Prostate gland (tissue), 2 donors: ENCODE measurements at regions not wholly inside any gene's neighbourhood (a gene's known extent, or its start where the extent isn't known, plus 50 kb on each side); places are given as distances from the start of the nearest gene placed in this dataset.

Experiments used
- POLR2A ChIP-seq: fragments of 450-650 bp; IDR thresholded peaks from one replicate; pipeline ENCODE4 v1.6.1; 2016; ENCODE audit warnings: antibody characterized with exemption, mild to moderate bottlenecking
- TF ChIP-seq, protein P1 (sequence below), 4 experiments: fragments of 200-600 bp in 2 of 4; fragments of 450-650 bp in 2 of 4; sonication (generic) in 2 of 4; IDR thresholded peaks; 1 replicate in 3 of 4; 2 replicates in 1 of 4; pipeline ENCODE4 v1.5.1; 2016 to 2019; ENCODE audit warnings: antibody characterized with exemption in 4 of 4, mild to moderate bottlenecking in 2 of 4, moderate library complexity in 2 of 4

DNA sequence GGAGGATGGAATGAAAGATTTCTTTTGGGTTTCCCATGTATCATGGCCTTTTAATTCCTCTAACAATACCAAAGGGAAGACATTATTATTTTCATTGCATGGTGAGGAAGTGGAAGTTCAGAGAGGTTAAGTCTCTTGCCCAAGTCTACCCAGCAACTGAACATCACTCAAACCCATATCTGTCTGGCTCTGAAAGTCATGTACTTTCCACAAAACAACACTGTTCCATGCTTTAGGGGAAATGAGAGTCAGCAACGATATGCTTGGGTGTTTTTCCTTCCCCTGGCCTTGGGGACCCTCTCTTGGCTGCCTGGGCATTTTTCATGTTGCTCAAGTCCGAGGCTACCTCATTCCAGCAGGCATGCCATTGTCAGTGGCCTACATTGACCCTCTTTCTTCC, 118.8 kb downstream of the ADTRP start:
- TF ChIP-seq, protein P1, sequence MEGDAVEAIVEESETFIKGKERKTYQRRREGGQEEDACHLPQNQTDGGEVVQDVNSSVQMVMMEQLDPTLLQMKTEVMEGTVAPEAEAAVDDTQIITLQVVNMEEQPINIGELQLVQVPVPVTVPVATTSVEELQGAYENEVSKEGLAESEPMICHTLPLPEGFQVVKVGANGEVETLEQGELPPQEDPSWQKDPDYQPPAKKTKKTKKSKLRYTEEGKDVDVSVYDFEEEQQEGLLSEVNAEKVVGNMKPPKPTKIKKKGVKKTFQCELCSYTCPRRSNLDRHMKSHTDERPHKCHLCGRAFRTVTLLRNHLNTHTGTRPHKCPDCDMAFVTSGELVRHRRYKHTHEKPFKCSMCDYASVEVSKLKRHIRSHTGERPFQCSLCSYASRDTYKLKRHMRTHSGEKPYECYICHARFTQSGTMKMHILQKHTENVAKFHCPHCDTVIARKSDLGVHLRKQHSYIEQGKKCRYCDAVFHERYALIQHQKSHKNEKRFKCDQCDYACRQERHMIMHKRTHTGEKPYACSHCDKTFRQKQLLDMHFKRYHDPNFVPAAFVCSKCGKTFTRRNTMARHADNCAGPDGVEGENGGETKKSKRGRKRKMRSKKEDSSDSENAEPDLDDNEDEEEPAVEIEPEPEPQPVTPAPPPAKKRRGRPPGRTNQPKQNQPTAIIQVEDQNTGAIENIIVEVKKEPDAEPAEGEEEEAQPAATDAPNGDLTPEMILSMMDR (IDR thresholded peaks at IDR 0.05): no peak
- TF ChIP-seq POLR2A: no peak
